HG03045 (cell line): ENCODE measurements at regions not wholly inside any gene's neighbourhood (a gene's known extent, or its start where the extent isn't known, plus 50 kb on each side); places are given as distances from the start of the nearest gene placed in this dataset.
"Not testable (repeated sequence)": the region's sequence is repeated elsewhere in the genome, so short reads cannot be mapped to it uniquely, and the experiment has no call there.

Experiments
- ATAC-seq: cut with Tn5 transposase; IDR thresholded peaks from one replicate; pipeline ENCODE4 v1.9.1; 2021; ENCODE audit warnings: mild to moderate bottlenecking, moderate library complexity; ENCODE audit not compliant: unreplicated experiment

DNA sequence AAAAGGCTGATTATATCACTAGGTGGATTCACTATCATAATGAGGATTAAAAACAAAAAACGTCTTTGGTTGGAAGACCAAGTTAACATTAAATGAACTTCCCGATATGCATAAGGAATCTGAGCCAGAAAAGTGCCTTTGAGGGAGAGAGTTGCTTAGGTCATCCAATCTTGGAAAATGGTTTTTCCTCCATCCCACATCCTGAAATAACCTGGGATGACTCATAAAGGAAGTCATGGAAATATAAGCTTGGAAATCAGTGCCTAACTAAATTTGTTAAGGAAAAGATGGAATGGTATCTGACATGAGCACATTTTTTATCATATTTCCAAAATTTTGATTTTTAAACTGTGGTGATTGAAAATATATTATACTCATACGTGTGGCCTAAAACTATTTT lies 66.0 kb downstream of the KBTBD8 start:
- ATAC-seq = no peak

DNA sequence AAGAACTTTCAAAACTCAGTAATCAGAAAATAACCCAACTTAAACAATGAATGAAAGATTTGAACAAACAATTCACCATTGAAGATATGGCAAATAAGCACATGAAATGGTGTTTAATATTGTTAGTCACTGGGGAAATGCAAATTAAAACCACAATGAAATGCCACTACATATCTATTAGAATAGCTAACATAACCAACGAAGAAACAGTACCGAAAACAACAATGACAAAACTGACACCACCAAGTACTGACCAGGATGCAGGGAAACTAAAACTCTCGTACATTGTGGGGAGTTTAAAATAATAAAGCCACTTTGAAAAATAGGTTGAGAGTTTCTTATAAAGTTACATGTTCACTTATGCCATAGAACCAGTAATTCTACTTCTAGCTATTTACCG lies 69.1 kb downstream of the KBTBD8 start:
- ATAC-seq = no peak

DNA sequence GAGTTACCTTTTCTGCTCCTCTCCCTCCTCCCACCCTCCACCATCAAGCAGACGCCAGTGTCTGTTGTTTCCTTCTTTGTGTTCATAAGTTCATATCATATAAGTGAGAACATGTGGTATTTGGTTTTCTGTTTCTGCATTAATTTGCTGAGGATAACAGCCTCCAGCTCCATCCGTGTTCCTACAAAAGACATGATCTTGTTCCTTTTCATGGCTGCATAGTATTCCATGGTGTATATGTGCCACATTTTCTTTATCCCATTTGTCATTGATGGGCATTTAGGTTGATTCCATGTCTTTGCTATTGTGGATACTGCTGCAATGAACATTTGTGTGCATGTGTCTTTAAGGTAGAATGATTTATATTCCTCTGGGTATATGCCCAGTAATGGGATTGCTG lies 74.5 kb downstream of the KBTBD8 start:
- ATAC-seq = not testable (repeated sequence)

DNA sequence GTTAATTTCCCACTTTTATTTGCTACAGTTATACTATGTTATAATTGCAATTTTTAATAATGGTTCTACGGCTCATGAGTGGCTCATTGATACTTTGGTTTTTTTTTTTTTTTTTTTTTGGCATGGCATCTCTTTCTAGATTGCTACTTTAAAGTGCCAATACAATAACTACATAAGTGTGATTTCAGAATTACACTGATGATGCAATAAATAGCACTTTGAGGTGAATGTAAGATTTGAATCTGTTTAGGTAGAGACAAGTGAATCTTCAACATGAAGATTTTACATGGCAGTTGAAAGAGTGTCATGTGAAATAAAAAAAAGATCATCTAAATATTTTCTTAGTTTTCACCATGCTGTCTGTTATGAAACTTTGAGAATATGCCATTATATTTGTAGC lies 75.7 kb downstream of the KBTBD8 start:
- ATAC-seq = no peak

DNA sequence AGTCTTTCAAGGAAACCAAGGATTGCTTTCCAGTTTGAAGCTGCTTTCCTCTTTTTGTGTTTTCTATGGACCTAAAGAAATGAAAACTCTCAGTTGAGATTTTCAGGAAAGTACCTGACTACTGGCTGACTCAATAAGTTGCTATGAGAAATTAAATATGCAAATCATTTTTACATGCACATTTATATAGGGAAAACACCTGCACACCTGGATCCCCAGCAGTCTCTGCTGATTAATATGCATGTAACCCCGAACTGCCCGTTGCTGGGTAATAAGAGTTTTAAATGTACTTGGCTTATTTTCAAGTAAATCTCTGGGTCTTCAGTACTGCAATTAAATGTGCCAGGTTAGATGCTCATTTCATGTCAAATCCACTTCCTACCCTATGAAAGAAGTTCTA lies 77.2 kb downstream of the KBTBD8 start:
- no peak for ATAC-seq

DNA sequence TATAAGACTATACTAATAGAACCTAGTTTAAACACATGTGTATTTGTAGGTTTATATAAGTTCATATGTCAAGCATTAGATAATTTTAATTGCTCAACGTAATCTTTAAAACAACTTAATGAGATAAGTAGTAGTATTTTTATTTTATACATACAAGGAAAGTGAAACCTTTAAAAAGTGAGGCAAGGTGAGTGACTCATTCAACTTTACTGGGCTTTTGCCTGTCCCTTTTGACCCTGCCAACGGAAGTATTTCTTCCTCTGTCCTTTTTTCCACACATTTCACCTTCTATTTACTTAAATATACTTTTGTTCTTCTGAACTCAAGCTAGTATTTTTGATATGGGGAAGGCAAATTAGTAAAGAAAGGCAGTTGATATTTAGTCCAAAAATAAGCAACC lies 78.5 kb downstream of the KBTBD8 start:
- no peak for ATAC-seq

DNA sequence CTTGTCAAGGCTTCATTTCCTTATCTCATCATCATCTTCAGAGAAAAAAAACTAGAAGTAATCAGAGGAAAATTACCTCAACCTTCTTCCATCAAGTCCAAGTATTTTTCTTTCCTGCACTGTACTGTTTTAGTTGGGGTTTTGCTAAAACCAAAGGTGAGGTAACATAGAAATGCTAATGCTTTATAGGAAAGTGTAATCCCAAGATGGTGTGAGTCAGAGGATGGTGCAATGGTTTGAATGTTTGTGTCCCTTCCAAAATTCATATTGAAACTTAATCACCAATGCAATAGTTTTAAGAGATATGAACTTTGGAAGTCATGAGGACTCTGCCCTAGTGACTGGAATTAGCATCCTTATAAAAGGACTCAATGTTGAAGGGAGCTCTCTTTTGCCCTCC lies 79.5 kb downstream of the KBTBD8 start:
- ATAC-seq = no peak

DNA sequence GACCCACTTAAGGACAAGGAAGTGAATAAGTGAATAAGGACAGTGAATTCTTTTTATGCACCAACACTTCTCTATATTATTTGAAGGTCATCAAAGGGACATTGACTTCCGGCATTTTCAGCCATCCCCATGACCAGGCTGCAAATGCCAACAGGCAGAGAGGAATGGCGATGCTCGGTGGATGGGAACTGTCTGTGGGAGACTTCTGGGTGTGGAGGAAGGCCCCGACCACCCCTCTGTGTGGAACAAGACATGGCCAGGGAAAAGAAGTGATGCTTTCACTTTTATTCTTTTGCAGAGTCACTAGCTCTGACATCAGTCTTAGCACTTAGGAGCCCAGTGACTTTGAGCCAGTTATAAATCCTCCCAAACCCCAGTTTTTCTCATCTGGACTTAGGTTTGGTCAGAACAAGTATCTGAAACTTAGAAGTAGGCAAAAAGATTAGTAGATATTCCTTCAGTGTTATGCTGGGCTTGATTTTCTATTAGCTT lies 84.5 kb downstream of the KBTBD8 start:
- no peak for ATAC-seq

DNA sequence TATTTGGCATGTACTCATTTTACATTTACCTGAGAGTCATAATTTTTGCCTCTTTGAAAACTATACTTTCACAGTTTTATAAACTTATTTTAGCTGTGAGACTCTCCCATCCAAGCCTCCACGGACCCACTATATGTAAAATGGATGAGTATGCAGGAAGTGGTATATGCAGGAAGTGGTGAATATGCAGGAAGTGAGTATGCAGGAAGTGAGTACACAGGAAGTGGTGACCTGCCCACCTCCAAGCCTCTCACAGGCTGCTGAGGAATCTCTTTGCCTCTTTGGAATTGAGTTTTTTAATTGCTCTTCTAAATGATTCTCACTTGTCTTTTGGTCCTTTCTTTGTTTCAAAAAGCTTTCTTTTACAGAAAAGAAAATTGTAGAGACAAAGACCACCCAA lies 85.2 kb downstream of the KBTBD8 start:
- no peak for ATAC-seq

DNA sequence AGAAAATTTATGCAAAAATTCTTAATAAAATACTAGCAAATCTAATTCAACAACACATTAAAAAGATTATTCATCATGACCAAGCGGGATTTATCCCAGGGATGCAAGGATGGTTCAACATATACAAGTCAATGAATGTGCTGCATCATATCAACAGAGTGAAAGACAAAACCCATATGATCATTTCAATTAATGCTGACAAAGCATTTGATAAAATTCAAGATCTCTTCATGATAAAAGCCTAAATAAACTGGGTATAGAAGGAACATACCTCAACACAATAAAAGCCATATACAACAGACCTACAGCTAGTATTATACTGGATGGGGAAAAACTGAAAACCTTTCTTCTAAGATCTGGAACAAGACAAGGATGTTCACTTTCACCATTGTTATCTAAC lies 89.7 kb downstream of the KBTBD8 start:
- no peak for ATAC-seq

DNA sequence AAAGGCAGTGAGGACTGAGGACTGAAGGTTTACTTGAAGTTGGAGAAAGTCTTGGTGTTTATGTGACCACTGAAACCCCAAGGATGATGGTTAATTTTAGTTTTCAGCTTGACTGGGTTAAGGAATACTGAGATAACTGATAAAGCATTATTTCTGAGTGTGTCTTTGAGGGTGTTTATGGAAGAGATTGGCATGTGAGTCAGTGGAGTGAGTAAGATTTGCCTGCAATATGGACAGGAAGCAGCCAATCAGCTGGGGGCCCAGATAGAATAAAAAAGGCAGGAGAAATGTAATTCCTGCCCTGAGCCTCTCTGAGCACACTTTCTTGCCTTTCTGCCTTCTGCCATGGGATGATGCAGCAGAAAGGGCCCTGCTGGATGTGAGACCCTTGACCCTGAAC lies 92.4 kb downstream of the KBTBD8 start:
- no peak for ATAC-seq

DNA sequence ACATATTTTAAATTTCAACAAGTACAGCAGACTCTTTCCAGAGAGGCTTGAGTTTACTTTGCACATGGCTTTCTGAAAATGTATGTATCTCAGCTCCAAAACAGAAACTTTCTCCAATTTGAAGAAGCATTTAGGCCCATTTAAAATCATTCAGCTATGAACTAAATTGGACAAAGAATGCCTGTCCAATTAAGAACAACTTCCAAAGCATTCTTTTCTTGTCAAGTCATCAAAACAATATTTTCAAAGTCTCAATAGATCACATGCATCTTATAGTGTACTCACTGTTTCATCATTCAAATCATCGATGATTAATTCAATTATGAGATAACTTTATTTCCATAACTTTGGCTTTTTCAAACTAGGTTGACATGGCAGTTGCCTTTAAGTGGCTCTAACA lies 95.2 kb downstream of the KBTBD8 start:
- ATAC-seq = no peak

DNA sequence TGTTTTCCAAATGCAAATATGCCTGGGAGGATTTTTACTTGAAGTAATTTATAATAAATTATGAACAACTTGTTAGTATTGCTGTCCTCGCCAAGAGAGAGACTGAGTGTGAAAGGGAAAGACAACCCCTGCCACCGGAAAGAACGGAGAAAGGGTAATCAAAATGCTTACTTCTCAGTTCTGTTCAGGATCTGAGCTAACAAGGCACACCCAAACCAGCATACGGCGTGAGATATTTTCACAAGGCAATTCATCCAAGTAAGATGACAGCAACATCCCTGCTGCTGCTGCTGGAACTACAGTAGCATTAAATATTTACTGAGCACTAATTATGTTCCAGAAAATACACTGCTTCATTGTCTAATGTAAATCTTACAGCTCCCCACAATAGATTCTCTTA lies 96.1 kb downstream of the KBTBD8 start:
- no peak for ATAC-seq

DNA sequence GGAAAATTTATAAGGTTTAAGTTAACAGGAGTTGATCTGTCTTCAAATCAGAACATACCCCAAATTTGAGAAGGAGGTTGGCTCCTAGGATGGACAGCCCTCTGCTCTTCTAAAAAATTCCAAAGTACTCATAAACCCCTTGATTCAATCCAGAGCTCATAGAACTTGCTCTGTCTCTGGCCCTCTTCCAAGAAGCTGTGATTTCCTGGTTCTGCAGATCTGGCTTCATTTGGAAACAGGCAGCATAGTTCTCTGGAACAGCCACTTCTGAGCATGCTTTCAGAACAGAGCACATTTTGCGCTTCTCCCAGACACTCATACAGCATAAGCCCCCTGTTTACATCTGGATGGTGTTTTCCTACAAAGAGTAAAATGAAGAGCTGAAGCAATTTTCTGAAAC lies 96.7 kb downstream of the KBTBD8 start:
- ATAC-seq = no peak

DNA sequence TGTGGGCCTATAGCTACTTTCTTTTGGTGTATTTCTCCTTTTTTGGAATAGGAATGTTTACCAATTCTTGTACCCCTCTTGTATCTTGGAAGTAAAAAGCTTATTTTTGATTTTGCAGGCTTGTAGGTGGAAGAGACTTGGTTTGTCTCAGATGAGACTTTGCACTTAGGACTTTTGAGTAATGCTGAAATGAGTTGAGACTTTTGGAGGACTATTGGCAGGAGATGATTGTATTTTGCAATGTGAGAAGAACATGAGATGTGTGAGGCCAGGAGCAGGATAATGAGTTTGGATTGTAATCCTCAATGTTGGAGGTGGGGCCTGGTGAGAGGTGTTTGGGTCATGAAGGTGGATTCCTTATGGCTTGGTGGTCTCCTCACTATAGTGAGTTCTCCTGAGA lies 106.3 kb downstream of the KBTBD8 start:
- no peak for ATAC-seq

DNA sequence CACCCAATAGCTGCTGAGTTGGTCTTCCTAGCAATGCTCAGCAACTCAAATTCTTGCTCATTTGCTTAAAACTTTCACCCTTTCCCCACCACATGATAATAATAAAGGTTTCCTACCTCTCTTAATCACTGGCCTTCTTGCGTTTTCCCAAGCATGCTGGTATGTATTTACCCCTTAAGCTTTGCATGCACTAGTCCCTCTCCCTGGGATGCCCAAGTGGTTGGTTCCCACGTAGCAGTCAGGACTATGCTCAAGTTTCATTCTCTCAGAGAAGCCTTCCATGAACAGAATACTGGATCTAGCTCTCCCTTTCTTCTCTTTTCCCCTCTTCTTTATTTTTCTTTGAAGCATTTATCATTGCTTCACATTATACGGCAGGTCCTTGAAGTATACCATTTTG lies 108.8 kb downstream of the KBTBD8 start:
- no peak for ATAC-seq

DNA sequence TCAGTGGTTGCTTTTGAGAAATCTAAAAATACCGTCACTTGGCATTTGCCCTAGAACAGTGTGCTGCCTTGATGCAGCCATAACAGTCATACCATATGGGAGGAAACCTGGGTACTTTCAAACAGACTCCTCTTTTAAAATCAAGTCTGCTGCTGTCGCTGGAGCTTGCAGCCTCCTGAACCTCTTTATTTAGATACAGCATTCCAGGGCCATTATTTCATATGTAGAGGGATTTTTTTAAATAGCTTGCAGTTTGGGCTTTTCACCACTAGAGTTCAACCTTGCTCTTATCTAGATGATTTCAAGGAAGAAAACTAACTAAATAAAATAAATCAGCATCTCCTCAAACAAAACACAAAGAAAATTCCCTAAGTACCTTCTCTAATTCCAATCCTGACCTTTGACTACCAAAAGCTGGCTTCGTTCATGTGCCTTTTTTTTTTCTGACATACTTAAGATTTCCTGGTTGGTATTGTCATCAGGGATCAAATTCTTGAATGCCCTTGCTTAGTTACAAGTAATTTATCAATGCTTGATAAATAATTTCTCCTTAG lies 111.6 kb downstream of the KBTBD8 start:
- no peak for ATAC-seq

DNA sequence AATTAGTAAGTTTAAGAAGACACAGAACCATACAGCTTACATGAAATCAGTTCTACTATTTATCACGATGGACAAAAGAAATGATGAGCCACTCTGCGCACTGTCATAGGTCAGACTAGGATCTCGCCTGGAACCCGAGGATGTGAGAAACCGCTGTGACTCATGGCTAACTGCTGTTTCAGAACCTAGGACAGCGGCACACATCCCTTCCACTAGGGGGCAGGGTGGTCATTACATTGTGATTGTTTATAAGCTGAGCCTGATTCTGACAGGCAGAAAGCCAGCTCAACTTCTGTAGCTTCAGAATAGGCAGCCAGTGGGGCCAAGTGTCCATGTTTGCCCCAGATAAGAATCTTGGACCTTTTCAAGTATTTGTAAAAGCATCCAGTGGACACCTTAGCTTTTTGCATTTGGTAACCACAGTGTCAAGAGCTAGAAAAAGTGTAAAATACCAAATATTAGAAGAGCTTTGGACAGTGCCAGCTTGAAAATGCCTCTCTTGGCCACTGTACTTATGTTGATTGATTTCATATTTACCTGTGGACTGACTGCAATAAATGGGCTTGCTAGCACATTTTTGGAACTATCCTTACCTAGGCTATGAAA lies 115.8 kb downstream of the KBTBD8 start:
- ATAC-seq = peak; percentile 98

DNA sequence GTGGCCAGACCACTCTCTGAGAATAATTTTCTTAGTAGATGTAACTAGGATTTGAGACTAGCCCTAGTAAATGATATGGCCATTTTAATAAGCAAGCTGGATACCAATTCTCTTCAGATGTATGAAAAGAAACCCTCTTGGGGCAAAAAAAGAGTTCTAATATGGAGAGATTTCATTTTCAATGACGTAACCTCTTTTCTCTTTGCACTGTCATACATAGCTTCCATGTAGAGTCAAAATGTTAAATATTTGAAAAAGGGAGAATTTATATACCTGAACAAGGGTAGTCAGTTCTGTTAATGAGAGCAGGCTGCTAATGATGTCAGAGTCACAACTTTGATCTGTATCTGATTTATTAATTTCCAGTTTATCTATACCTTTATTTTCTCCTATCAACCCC lies 120.0 kb downstream of the KBTBD8 start:
- ATAC-seq = no peak

DNA sequence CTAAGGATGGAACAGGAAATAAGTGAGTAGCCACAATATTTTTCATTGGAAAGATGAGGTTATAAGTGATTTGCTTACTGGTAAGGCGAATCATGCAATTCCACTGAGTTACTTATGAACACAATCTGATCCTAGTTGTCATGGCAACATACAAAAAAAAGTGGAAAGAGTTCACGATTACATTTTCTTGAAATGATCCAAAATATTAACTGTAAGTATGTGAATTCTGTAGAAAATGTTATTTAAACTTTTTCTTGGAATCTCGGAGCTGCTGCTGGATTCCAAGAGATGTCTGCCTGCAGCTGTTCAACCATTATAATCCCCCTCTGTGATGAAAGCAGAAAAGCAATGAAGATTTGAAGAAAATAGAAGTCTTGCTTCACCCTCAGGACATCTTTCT lies 120.5 kb downstream of the KBTBD8 start:
- no peak for ATAC-seq

DNA sequence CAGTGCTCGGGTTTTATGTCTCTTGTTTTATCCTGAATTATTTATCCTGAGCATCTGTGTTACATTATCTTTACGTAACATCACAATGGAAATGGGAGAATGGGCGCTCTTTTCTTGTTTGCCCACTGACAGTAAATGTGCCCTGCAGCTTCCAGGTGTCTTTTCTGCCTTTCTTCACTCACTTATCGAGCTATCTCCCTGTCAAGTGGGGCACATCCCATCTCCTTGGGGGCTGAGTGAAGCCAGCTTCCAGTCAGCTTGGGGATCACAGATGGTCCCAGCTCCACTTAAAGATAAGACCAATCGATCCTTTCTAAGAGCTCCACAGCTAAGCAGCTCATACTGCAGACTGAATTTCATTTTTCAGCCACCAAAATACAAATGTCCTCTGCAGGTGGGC lies 125.8 kb downstream of the KBTBD8 start:
- ATAC-seq = no peak

DNA sequence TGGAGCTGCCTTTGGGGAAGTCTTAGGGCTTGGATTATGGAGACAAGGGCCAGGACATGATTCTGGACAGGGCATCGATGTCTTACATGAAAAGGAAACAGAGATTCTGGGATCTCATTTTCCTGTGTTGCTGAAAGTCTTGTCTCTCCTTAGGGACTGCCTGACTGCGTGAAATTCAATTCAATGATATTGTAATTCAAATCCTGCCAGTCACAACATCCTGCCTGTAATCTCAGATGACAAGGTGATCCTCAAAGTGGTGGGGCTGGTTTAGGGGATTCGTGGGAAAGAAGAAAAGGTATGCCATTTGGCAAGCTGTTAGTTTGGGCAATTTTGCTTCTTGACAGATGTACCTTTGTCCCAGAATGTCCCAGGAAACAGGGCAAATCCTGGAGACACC lies 129.1 kb downstream of the KBTBD8 start:
- ATAC-seq = no peak

DNA sequence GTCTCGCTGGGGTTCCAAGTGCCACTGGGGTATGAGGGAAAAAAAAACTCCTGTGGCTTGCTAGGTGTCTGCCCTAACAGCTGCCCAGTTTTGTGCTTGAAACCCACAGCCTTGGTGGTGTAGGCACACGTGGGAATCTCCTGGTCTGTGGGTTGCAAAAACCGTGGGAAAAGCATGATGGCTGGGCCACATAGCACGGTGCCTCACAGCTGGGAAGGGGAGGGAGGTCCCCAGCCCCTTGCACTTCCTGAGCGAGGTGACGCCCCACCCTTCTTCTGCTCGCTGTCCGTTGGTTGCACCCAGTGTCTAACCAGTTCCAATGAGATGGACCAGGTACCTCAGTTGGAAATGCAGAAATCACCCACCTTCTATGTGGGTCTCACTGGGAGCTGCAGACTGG lies 144.3 kb downstream of the KBTBD8 start:
- no peak for ATAC-seq
